ENCODE measurements at regions not wholly inside any gene's neighbourhood (a gene's known extent, or its start where the extent isn't known, plus 50 kb on each side); places are given as distances from the start of the nearest gene placed in this dataset.

GRCh38 chr13:109587689-109588088, 198.7 kb downstream of the IRS2 start:
- no peak for DNase-seq

- DNase-seq, result no peak
Observed at GRCh38 chr13:109586509-109587346, 199.7 kb downstream of the IRS2 start.

GRCh38 chr13:109584844-109585361, 201.5 kb downstream of the IRS2 start:
- no peak for DNase-seq

GRCh38 chr13:109577191-109577700, 209.1 kb downstream of the IRS2 start:
- no peak for DNase-seq

- no peak for DNase-seq
Observed at GRCh38 chr13:109576331-109576813, 210.0 kb downstream of the IRS2 start.

GRCh38 chr13:109575821-109576220, 210.6 kb downstream of the IRS2 start:
- DNase-seq, result no peak

- DNase-seq, result no peak
Observed at GRCh38 chr13:109572389-109572788, 214.0 kb downstream of the IRS2 start.

- DNase-seq, result peak; percentile 21 to 42
Observed at GRCh38 chr13:109569958-109570711, 216.2 kb downstream of the IRS2 start.

GRCh38 chr13:109568339-109568818, 218.0 kb downstream of the IRS2 start:
- no peak for DNase-seq

- DNase-seq, result no peak
Observed at GRCh38 chr13:109567315-109567714, 219.1 kb downstream of the IRS2 start.

GRCh38 chr13:109565877-109566276, 220.5 kb downstream of the IRS2 start:
- no peak for DNase-seq

- DNase-seq, result no peak
Observed at GRCh38 chr13:109548374-109548773, 238.0 kb downstream of the IRS2 start.

- no peak for DNase-seq
Observed at GRCh38 chr13:109547942-109548341, 238.4 kb downstream of the IRS2 start.

- DNase-seq, result no peak
Observed at GRCh38 chr13:109545931-109546330, 240.5 kb downstream of the IRS2 start.

GRCh38 chr13:109541081-109541480, 245.3 kb downstream of the IRS2 start:
- no peak for DNase-seq

GRCh38 chr13:109537584-109537983, 248.8 kb downstream of the IRS2 start:
- no peak for DNase-seq

- no peak for DNase-seq
Observed at GRCh38 chr13:109533350-109533749, 253.0 kb downstream of the IRS2 start.

GRCh38 chr13:109529964-109530363, 256.4 kb downstream of the IRS2 start:
- no peak for DNase-seq

GRCh38 chr13:109521719-109522118, 264.7 kb downstream of the IRS2 start:
- no peak for DNase-seq

GRCh38 chr13:109517517-109517916, 268.9 kb downstream of the IRS2 start:
- no peak for DNase-seq

GRCh38 chr13:109516186-109516585, 270.2 kb downstream of the IRS2 start:
- no peak for DNase-seq

GRCh38 chr13:109510013-109510412, 276.4 kb downstream of the IRS2 start:
- no peak for DNase-seq

GRCh38 chr13:109509154-109509900, 277.1 kb downstream of the IRS2 start:
- no peak for DNase-seq
